Left ventricle myocardium superior (tissue), 1 donor: ENCODE measurements at regions not wholly inside any gene's neighbourhood (a gene's known extent, or its start where the extent isn't known, plus 50 kb on each side); places are given as distances from the start of the nearest gene placed in this dataset.

Source experiments
- ATAC-seq: fragments of 200-7000 bp; cut with Tn5 transposase; one replicate; pipeline ENCODE4 v1.9.1; 2020; ENCODE audit warnings: mild to moderate bottlenecking, moderate library complexity
- DNase-seq: peaks from one replicate; pipeline ENCODE4 v3.0.0-alpha.2; 2020
- intact Hi-C: fragments of 100-400 bp; cut with micrococcal nuclease; formaldehyde crosslinking; loops from one replicate; pipeline ENCODE4 v1.11.0; 2022
- donor health status: DM: no; HTN: yes; CAD: no; lungs with severe emphysema.

- ATAC-seq (no peak), DNase-seq (no peak)
- intact Hi-C loops = no loop called here
Measured at GRCh38 chr13:74919914-74920313, 562.1 kb downstream of the TBC1D4 start.

- ATAC-seq (no peak), DNase-seq (no peak)
Measured at GRCh38 chr13:74912898-74913297, 569.1 kb downstream of the TBC1D4 start.

GRCh38 chr13:74910415-74910814, 571.6 kb downstream of the TBC1D4 start:
- intact Hi-C loops = no loop called here
- ATAC-seq = no peak
- DNase-seq = no peak

More at GRCh38 chr13:74912898-74913297, 569.1 kb downstream of the TBC1D4 start:
- intact Hi-C loops = no loop called here

DNA sequence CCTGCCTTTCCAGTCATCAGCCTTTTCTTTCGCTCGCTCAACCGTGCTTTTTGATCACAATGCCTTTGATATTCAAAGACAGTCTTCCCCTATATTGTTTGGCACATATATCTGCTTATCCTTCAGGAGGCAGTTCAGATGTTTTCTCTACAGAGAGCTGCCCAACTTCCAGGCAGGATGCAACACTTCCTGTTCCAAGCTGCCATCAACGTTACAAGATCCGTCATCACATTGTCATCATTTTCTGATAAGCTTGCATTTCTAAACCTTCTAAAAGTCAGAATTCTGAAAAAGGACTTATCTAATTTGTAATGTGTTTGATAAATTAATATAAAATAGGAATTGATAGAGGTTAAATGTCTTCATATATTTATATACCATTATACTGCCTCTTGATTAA, 574.2 kb downstream of the TBC1D4 start:
- ATAC-seq = no peak
- intact Hi-C loops = no loop called here
- DNase-seq = no peak

GRCh38 chr13:74904556-74904955, 577.4 kb downstream of the TBC1D4 start:
- DNase-seq = no peak
- intact Hi-C loops = no loop called here
- ATAC-seq = no peak

DNA sequence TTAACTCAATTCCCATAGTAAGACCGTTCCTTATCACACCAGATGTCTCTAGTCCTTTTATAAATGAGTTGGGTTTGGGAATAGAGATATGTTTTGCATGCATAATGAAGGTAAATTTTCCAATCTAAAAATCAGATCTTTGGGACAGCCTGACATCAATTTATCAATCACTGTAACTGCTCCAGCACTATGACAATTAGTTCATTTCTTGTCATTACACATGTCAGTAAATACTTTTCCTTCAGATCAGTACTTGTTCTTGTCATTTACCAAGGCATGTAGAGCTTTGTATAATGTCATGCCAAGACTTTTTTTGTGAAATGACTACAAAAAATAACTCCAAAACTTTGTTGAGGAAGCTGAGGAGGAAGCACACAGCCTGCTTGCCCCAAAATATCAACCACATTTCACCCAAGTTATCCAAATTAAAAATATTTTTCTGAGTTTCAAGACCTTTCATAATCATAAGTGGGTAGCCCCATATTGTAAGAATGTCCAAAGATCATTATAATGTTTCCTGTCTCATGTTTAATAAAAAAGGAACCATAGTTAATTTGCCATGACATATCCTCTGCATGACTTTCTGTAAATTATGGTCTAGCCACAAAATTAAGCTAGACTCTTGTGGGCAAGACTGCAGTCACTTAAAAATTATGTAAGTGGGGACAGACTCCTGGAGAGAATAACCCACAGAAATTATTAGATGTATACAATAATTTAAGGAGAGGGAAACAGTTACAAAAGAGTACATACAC, 586.8 kb downstream of the TBC1D4 start:
- ATAC-seq = no peak
- intact Hi-C loops = no loop called here
- no peak for DNase-seq

- intact Hi-C loops = no loop called here
- ATAC-seq = no peak
- DNase-seq = no peak
Measured at GRCh38 chr13:74892096-74892495, 589.9 kb downstream of the TBC1D4 start.

DNA sequence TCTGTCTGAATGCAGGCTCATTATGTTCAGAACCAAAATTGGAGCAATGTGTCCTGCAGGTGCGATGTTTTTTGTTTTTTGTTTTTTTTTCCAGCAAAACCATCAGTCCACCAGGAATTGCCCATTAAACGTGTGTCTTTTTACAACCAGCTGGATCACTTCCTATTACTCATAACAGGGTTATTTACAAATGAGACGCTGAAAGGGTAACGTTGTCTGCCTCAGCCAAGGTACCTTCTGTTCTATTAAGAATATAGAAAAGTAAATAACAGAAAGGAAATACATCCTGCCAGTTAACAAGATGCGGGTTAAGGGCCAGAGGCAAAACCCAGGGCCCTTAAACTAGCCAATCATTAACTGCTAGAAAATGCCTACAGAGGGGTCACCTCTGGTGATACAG, 590.4 kb downstream of the TBC1D4 start:
- DNase-seq (no peak), ATAC-seq (no peak)
- intact Hi-C loops = no loop called here

GRCh38 chr13:74889321-74889720, 592.6 kb downstream of the TBC1D4 start:
- intact Hi-C loops = no loop called here
- DNase-seq (no peak), ATAC-seq (no peak)

GRCh38 chr13:74886502-74886901, 595.5 kb downstream of the TBC1D4 start:
- intact Hi-C loops = no loop called here
- ATAC-seq = no peak

GRCh38 chr13:74883834-74884233, 598.1 kb downstream of the TBC1D4 start:
- ATAC-seq (no peak), DNase-seq (no peak)
- intact Hi-C loops = no loop called here

More at GRCh38 chr13:74886502-74886901, 595.5 kb downstream of the TBC1D4 start:
- DNase-seq = no peak

DNA sequence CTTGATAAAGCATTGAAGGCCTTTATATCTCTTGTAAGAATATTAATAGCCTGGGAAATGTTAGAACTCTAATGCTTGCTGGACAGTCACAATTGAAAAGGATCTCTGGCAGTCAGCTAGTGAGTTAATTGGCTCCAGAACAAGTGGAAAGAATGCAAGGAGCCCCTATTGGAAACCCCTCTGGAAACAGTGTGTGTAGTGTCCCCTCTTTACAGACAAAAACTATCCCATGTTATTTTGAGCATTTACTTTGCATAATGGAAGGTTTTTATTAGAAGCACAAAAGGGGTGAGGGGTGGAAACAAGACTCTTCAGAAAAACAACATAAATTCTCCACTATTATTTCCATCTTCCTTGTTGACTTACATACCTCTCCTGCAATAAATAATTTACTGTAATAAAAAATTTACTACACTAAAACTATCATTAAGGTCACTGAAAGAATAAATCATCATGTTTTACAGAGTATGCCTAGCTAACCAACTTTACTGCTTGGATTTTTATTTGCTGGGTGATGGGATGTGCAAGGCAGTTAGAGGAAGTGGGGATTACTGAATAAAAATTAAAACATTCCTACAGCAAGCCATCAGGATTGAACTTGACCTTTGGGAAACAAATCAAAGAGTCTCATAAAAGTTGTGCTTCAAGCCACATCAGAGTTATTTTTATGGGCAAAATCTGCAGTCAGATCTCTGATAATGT, 610.4 kb downstream of the TBC1D4 start:
- no peak for ATAC-seq
- DNase-seq = no peak
- intact Hi-C loops = no loop called here

DNA sequence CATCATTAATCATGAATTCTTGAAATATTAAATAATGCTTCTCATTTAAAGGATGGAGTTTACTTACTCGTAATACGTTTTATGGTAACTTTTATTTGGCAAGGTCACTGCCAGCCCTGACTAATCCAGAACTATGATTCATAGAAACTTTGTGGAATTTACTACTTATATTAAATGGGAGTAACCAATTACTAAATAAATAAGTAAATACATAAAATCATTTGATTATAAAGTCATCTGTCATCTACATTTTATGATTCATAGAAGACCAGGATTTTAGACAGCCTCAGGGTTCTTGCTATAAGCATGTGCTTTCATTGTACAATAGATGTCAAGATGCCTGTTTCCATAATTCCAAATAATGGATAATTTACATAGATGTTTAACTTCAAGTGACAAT, 611.1 kb downstream of the TBC1D4 start:
- intact Hi-C loops = no loop called here
- DNase-seq (no peak), ATAC-seq (no peak)

GRCh38 chr13:74869846-74870245, 612.1 kb downstream of the TBC1D4 start:
- ATAC-seq = no peak
- intact Hi-C loops = no loop called here
- no peak for DNase-seq

DNA sequence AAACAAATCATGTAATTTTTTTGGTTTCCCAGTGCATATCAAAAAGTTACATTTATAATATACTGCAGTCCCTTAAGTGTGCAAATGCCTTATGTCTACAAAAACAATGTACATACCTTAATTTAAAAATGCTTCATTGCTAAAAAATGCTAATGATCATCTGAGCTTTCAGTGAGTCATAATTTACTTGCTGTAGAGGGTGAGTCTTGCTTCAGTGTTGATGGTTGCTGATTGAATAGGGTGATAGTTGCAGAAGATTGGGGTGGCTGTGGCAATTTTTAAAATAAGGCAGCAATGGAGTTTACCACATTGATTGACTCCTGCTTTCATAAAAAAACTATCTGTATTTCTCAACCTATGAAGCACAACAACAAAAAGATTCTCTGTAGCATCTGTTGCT, 613.9 kb downstream of the TBC1D4 start:
- ATAC-seq (no peak), DNase-seq (no peak)
- intact Hi-C loops = no loop called here

DNA sequence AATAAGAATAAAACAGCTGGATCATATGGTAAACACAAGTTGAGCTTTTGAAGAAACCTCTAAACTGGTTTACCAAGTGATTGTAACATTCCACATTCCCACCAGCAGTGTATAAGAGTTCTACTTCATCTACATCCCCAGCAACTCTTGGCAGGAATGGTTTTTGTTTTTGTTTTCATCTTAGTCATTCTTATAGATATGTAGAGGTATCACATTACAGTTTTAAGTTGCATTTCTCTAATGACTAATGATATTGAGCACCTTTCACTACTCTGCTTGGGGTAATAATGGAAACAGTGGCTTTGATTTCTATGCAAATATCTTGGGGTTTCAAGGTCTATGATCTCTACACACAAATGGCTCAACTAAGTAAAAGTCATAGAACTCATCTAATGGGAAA, 614.5 kb downstream of the TBC1D4 start:
- intact Hi-C loops = no loop called here
- DNase-seq = no peak
- no peak for ATAC-seq

GRCh38 chr13:74866101-74866500, 615.9 kb downstream of the TBC1D4 start:
- intact Hi-C loops = no loop called here
- DNase-seq = no peak
- ATAC-seq = no peak

GRCh38 chr13:74865656-74866055, 616.3 kb downstream of the TBC1D4 start:
- no peak for DNase-seq
- intact Hi-C loops = no loop called here
- no peak for ATAC-seq

GRCh38 chr13:74860789-74861188, 621.2 kb downstream of the TBC1D4 start:
- DNase-seq (no peak), ATAC-seq (no peak)
- intact Hi-C loops = no loop called here

GRCh38 chr13:74850893-74851292, 631.1 kb downstream of the TBC1D4 start:
- ATAC-seq (no peak), DNase-seq (no peak)
- intact Hi-C loops = no loop called here

DNA sequence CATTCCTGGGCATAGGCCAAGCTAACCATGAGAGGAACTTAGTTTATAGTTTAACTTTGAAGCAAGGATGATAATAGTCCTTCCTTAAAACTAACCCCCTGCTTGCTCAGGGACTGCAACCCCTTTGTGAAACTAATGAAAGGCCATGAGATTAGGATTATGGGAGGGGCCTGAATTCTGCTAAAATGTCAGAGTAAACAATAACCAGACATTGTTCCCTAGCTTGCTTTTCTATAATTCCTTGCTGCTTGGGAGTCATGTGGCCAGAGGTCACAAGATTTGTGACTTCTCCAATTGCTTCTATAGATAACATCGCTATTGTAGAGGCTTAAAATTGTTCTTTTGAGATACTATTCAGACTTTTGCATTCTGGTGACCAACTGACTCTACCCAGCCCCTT, 634.0 kb downstream of the TBC1D4 start:
- intact Hi-C loops = no loop called here
- ATAC-seq (no peak), DNase-seq (no peak)
